ENCODE measurements at regions not wholly inside any gene's neighbourhood (a gene's known extent, or its start where the extent isn't known, plus 50 kb on each side); places are given as distances from the start of the nearest gene placed in this dataset.

DNA sequence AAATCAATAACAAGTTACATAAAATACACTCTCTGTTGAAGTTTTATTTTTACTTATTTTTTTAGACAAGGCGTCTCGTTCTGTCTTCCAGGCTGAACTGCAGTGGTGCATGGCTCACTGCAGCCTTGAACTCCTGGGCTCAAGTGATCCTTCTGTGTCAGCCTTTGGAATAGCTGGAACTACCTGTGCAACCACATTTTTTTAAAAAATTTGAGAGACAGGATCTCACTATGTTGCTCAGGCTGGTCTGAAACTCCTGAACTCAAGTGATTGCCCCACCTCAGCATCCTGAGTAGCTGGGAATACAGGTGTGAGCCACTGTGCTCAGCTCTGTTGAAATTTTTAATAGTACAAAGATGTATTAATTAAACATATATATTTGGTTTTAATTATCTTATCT lies 614.3 kb upstream of the ARRDC4 start:
- no peak for TF ChIP-seq CTCF (IDR thresholded peaks at IDR 0.05; ENCODE audit: low read depth, low read length)
- H3K4me3 ChIP-seq (ENCODE audit: low read depth, low read length): no peak overlapping the region

DNA sequence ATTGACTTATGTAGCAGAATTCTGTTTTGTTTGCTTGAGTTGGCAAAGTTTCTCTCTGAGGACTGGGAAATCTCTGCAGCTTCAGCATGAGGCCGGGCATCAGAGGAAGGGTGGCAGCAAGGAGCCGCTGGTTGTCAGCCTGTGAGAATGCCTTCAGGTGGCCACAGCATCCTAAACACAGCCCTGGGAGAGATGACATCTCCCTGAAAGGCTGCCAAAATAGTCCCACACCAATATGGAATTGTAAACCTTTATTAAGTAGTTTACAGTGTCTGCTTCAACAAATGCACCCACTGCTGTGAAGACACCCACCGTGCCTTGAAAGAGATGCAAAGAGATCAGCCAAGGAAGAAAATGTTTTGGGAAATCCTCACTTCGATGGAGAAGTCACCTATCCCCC lies 609.7 kb upstream of the ARRDC4 start:
- H3K4me3 ChIP-seq (ENCODE audit: low read depth, low read length): no peak overlapping the region
- TF ChIP-seq CTCF (IDR thresholded peaks at IDR 0.05; ENCODE audit: low read depth, low read length): no peak

DNA sequence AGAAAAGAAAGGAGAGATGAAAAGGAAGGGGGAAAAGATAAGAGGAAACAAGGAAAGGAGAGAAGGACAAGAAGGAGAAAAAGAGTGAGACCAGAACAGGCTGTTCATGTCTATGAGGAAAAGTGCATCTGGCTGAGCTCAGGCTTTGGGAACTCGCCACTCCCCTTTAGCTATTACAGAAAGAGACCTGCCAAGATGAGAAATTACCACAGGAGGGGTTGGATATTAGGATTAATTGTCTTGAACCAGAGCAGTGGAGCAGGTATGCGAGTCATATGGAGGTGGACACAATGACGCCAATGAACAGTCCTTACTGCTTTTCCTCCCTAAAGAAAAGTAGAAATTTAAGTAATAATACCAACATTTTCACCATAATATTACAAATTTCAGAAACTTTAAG lies 577.0 kb upstream of the ARRDC4 start:
- H3K4me3 ChIP-seq (ENCODE audit: low read depth, low read length): no peak overlapping the region
- no peak for TF ChIP-seq CTCF (IDR thresholded peaks at IDR 0.05; ENCODE audit: low read depth, low read length)

DNA sequence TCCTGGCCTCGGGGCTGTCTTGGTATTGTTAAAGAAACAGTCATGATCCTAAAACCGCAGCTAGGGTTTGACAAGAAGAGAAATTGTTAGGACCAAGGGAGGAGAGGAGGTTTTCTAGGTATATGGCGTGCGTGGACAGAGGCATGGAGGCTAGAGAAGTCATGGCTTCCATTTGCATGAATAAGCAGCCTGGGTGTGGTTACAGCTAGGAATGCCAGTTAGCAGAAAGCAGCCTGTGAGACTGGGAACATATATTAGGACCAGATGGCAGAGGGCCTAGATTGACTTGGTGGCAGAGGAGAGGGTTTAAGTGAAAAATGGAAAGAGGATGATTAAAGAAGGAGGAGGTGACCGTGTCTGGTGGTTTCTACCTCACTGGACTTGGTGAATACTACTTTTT lies 573.6 kb upstream of the ARRDC4 start:
- no peak overlapping the region for H3K4me3 ChIP-seq (ENCODE audit: low read depth, low read length)
- TF ChIP-seq CTCF (IDR thresholded peaks at IDR 0.05; ENCODE audit: low read depth, low read length): no peak

GRCh38 chr15:97401195-97401594 lies 559.3 kb upstream of the ARRDC4 start:
- no peak overlapping the region for H3K4me3 ChIP-seq (ENCODE audit: low read depth, low read length)
- TF ChIP-seq CTCF (IDR thresholded peaks at IDR 0.05; ENCODE audit: low read depth, low read length): no peak

DNA sequence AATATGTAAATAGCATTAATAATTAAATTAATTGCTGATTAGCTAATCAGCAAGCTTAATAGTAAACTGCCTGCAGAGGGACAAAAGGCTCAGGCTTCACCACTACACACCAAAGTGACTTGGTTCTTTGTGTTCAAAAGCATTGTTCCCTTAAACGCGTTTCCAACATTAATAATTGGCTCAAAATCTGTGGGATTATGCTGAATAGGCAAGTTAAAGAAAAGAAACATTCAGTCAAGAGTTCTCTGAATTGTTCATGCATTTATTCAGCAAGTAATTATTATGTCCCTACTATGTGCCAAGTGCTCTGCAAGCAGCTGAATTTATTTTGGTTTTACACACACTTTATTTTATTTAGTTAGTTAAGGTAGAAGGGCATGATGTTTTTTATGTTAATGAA lies 558.5 kb upstream of the ARRDC4 start:
- H3K4me3 ChIP-seq (ENCODE audit: low read depth, low read length): no peak overlapping the region
- TF ChIP-seq CTCF (IDR thresholded peaks at IDR 0.05; ENCODE audit: low read depth, low read length): no peak

DNA sequence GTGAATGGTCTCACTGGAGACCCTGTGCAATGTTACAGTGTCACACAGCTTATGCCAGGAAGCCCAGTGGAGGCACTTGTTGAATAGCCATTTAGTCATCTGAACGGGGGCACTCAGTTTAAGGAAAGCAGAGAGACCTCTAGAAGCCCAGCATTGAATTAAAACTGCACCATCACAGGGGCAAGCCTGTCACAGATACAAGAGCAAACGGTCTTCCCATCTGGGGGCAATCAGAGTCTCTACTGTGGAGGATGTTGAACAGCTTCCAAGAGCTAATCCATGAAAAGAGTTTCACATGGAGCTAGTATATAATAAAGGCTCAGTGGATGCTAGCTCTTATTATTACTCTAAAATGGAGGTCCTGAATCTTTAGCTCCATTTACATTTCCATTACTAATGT lies 553.7 kb upstream of the ARRDC4 start:
- no peak overlapping the region for H3K4me3 ChIP-seq (ENCODE audit: low read depth, low read length)
- no peak for TF ChIP-seq CTCF (IDR thresholded peaks at IDR 0.05; ENCODE audit: low read depth, low read length)

All from WI38 (cell line).